ENCODE measurements at regions not wholly inside any gene's neighbourhood (a gene's known extent, or its start where the extent isn't known, plus 50 kb on each side); places are given as distances from the start of the nearest gene placed in this dataset.

- TF ChIP-seq CTCF (IDR thresholded peaks at IDR 0.05) (no peak), EP300 (IDR thresholded peaks at IDR 0.05) (no peak), POLR2A (IDR thresholded peaks at IDR 0.05) (no peak)
- no peak for DNase-seq
- no peaks in the 10 kb centered on the region for H3K27me3 ChIP-seq
- H3K4me3 ChIP-seq = no peak overlapping the region
- H3K9me3 ChIP-seq = no peaks in the 10 kb centered on the region
- intact Hi-C loops (cut with DNase I) = loop anchor here in 1 of 4 donors (10.0 kb wide), 1 partner anchor 433 kb away; no protein-coding TSS in a partner anchor
- H3K4me1 ChIP-seq (ENCODE audit: insufficient read depth) = no peaks in the 10 kb centered on the region
- H3K27ac ChIP-seq = no peak overlapping the region
- no peaks in the 10 kb centered on the region for H3K36me3 ChIP-seq
Measured at GRCh38 chr12:89187507-89187906, 164.8 kb downstream of the DUSP6 start.

- WGBS, 3 donors = 85 to 92% (median 90%) methylated on average over 2 of the region's 2 CpGs
- Histone ChIP-seq H3K27me3 (no peaks in the 10 kb centered on the region), H3K4me3 (no peak overlapping the region), H3K9me3 (no peaks in the 10 kb centered on the region), H3K27ac (no peak overlapping the region), H3K4me1 (ENCODE audit: insufficient read depth) (no peaks in the 10 kb centered on the region), H3K36me3 (no peaks in the 10 kb centered on the region)
- DNase-seq = no peak
- TF ChIP-seq POLR2A (IDR thresholded peaks at IDR 0.05) (no peak), EP300 (IDR thresholded peaks at IDR 0.05) (no peak), CTCF (IDR thresholded peaks at IDR 0.05) (no peak)
- intact Hi-C loops (cut with DNase I) = loop anchor here in 1 of 4 donors (10.0 kb wide), 1 partner anchor 431 kb away; no protein-coding TSS in a partner anchor
Measured at GRCh38 chr12:89185889-89186288, 166.4 kb downstream of the DUSP6 start.

GRCh38 chr12:89185181-89185580 is 167.1 kb downstream of the DUSP6 start:
- TF ChIP-seq EP300 (IDR thresholded peaks at IDR 0.05) (no peak), CTCF (IDR thresholded peaks at IDR 0.05) (no peak), POLR2A (IDR thresholded peaks at IDR 0.05) (no peak)
- no peak overlapping the region for H3K27ac ChIP-seq
- 91 to 94% (median 94%) methylated on average over 3 of the region's 3 CpGs for WGBS, 3 donors
- H3K4me1 ChIP-seq (ENCODE audit: insufficient read depth) = no peaks in the 10 kb centered on the region
- H3K4me3 ChIP-seq = no peak overlapping the region
- intact Hi-C loops (cut with DNase I) = loop anchor here in 1 of 4 donors (10.0 kb wide), 1 partner anchor 430 kb away; no protein-coding TSS in a partner anchor
- no peaks in the 10 kb centered on the region for H3K36me3 ChIP-seq
- no peak for DNase-seq
- no peaks in the 10 kb centered on the region for H3K9me3 ChIP-seq
- no peaks in the 10 kb centered on the region for H3K27me3 ChIP-seq

- no peaks in the 10 kb centered on the region for H3K9me3 ChIP-seq
- 38 to 69% (median 58%) methylated on average over 2 of the region's 2 CpGs for WGBS, 3 donors
- H3K27ac ChIP-seq = no peak overlapping the region
- DNase-seq = peak in 1 of 5 donors; percentile 47
- H3K27me3 ChIP-seq = no peaks in the 10 kb centered on the region
- no peaks in the 10 kb centered on the region for H3K4me1 ChIP-seq (ENCODE audit: insufficient read depth)
- H3K36me3 ChIP-seq = no peaks in the 10 kb centered on the region
- no peak overlapping the region for H3K4me3 ChIP-seq
- intact Hi-C loops (cut with DNase I) = loop anchor here in 1 of 4 donors (10.0 kb wide), 1 partner anchor 429 kb away; no protein-coding TSS in a partner anchor
- TF ChIP-seq EP300 (IDR thresholded peaks at IDR 0.05) (no peak), CTCF (IDR thresholded peaks at IDR 0.05) (no peak), POLR2A (IDR thresholded peaks at IDR 0.05) (no peak)
Measured at GRCh38 chr12:89183985-89184435, 168.3 kb downstream of the DUSP6 start.

Data from ovary (tissue), 7 donors.